DMS53 treated with DMSO at 0.1 percent for 48 hours (cell line): ENCODE measurements at regions not wholly inside any gene's neighbourhood (a gene's known extent, or its start where the extent isn't known, plus 50 kb on each side); places are given as distances from the start of the nearest gene placed in this dataset.
"Not testable (repeated sequence)": the region's sequence is repeated elsewhere in the genome, so short reads cannot be mapped to it uniquely, and the experiment has no call there.

Experiments used
- DNase-seq: peaks from one replicate; lab custom pipeline; 2025; ENCODE audit not compliant: unreplicated experiment; lab: John Stamatoyannopoulos, UW

DNA sequence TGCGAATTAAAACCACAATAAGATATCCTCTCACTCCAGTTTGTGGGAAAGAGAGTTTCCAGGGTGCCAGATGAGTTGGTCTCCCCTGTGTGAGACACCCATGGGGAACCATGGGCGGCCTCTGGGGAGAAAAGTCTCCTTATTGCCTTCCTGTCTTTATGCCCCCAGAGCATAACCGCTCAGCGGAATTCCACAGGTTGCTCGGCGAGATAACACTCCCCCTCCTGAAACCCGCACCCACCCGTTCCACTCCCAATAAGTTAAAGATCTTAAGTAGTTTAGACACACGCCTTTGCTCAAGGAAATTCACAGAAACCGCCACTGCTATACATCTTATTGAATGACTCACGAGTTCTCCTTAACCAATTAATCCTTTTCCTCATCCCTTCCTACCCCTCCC, 1361.6 kb downstream of the CDH11 start:
- DNase-seq, result not testable (repeated sequence)

DNA sequence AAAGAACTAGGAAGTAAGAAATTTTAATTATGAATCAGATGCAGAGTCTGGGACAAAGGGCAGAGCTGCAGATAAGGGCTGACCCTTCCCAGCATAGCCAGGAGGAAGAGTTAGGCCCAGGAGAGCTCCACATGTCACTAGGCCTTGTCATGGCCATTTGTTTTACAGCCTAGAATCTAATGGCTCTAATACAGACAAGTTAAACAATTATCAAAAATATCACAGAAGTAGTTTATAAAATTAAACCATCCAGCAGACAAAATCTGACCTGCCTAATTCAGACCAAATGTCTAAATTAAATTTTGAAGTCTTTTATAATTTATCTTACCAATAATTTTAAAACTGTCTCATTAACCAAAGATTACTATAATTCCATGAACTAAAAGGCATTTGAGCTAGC, 1369.5 kb downstream of the CDH11 start:
- DNase-seq, result no peak

DNA sequence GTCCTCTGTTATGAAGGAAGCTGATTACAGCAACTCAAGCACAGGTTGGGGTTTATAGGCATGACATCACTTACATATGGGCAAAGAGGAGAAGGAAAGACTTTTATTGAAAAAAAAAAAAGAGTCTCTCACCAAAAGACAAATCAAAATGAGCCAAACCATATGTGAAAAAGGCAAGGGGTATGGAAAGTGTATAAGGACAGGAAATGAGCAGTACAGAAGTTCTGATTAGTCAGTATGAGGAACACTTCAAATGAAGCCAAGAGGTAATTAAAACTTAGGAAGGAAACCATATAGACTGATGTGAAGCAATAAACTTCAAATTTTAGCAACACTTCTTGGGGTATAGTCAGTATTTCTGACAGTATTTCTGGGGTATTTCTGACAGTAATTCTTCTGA, 1372.6 kb downstream of the CDH11 start:
- no peak for DNase-seq

DNA sequence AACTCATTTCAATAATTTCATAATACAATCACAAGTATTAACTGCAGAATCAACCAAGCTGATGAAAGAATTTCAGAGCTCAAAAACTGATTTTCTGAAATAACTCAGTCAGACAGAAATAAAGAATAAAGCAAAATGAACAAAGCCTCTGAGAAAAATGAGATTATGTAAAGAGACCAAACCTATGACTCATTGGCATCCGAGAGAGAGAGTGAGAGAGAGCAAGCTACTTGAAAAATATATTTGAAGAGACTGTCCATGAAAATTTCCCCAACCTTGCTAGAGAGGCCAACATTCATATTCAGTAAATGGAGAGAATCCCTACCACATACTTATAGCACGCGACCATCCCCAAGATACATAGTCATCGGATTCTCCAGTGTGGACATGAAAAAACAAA, 1376.4 kb downstream of the CDH11 start:
- no peak for DNase-seq

DNA sequence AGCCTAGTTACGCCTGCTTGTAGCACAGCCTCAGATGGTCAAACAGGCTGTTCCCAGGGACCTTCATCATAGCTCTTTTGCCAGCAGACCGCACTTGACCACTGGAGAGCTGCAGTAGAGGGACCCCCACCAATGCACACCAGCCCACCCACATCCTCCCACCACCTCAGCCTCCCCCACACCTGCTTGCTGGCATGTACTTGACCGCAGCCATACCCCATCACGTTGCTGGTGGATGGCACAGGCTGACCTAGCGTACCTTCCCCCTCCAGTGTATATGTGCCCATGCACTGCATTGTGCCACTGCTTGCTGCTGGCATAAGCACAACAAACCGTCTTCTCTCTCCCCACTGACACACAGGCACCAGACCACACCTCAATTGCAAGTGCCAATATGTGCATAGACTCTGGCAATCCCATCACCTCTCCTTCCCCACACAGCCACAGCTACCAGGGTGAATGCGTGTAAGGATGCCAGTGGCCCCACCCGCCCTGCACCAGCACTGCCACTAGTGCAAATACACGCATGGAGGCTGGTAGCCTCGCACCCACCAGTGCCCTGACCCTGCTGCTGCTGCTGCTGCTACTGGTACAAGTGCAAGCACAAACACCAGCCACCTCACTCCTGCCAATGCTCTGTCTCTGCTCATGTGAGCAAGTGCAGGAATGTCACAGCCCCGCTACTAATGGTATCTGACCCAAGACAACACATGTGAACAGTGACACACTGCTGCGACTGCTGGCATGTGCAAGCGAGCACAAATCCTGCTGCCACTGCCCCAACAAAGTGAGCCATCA, 1377.6 kb downstream of the CDH11 start:
- no peak for DNase-seq

DNA sequence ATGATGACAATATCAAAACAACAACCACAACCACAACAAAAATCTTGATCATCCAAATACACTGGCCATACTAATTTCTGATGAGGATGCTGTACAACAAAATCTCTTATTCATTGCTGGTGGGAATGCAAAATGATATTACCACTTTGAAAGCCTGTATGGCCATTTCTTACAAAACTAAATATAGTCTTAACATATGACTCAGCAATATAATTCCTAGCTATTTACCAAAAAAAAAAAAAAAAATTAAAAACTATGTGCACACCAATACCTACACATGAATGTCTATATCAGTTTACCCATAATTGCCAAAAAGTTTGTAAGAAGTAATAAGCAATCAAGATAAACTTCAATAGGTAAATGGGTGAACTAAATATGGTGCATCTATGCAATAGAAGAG, 1379.7 kb downstream of the CDH11 start:
- DNase-seq, result no peak

DNA sequence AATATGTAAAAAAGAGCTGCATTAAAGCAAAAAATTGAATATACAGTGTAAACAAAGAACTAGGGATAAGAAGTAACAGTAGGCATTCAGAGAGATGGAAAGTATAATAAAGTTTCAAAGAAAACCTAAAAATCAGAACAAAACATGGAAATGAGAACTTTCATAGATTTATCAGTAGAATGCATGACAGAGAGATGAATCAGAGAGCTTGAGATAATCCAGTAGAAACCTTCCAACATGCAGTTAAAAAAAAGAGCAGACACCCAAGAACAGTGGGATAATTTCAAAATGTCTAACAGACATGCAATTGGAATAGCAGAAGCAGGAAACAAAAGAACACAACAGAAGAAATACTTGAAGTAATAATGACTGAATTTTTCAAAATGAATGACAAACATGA, 1384.2 kb downstream of the CDH11 start:
- no peak for DNase-seq

DNA sequence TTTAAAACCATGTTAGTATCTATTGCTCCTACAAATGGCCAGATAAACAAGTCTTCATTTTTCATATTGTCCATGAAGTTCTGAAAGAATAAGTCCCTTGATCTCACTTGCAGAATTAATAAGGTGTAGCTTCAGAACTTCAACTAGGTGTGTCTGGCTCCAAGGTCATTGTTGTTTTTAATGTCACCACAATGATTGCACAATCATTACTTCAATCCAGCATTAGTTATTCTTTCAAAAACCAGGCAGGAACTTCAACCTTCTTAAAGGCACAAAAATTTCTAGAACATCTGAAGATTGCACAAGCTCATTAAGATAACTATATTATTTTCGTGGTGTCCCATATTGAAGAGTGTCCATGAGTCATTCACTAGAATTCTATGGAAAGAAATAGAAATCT, 1386.4 kb downstream of the CDH11 start:
- no peak for DNase-seq

DNA sequence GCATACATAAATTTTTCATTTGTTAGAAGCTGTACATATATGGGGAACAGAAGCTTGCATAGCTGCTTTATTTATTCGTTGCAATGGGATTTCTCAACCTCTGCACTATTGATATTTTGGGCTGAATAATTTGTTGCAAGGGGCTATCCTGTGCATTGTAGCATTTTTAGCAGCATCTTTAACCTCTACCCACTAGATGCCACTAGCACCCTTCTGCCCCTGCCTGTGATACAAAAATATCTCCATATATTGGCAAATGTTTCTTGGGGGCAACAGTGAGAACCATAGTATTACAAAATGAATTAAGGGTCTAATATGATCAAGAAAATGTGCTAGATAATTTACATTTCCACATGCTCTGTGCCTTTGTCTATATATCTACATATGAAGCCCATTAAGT, 1401.0 kb downstream of the CDH11 start:
- no peak for DNase-seq

DNA sequence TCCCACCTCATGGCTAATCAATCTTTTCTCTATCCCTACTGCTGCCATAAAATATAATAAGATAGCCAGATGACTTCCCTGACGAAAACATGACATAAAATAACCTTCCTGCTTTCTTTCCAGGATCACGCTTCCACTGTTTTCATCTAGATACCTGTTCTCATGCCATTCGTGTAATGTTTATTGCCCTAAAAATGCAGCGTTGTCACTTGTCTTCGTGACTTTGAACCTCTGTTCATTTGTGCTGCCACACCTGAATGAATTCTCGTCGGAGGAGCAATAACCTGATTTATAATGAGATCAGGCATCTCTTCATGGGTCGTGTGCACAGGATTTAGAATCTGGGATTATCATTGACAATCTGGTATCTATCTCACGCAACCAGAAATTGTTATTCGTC, 1401.9 kb downstream of the CDH11 start:
- DNase-seq, result no peak

DNA sequence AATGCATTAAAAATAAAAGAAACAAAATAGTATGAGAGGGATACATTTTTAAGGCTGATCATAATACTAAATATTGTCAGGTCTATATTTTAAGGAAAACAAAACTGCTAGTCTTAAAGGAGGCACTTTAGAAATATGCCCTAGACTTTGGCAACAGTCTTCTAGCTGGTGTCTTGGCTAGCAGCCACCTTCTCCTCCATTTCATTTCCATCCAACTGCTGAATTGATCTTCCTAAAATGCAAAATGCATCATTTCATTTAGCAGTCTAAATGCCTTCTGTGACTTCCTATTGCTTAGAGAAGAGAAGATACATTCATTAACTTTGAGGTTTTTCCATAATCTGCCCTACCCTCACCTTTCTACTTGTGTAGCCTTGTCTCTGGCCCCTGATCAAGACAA, 1404.1 kb downstream of the CDH11 start:
- DNase-seq, result no peak

DNA sequence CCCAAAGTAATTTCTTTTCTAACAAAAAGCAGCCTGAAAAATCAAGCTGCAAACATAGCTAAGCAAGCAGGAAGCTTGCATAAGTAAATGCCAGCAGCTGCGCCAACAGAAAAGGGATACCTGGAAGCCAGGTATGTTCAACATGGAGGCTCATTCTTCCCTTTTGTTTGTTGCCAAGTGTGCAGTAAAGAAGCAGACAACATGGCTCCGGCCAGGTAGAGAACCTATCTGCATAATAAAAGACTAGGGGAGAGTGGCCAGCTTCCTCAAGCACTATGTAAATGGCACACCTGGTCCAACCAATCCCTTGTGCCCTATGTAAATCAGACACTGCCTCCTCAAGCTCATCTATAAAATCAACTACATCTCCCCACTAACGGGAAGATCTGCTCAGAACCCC, 1407.0 kb downstream of the CDH11 start:
- peak; percentile 57 for DNase-seq

DNA sequence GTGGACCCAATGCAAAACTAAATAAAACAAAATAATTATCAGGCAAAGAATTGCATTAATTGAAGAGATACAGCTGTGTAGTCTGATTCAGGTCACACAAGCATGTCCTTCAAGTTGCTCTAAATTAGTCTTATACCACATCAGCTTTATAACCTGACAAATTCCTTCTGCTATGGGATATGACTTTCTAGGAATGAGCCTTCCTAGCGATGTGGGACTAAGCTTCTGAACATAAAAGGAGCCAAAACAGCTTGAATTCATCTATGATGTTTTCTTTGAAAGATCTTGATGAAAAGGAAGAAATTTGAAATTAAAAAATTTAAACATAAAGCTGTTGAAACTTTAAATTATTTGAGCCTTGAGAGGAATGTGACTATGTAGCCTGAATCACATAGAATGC, 1409.1 kb downstream of the CDH11 start:
- no peak for DNase-seq

DNA sequence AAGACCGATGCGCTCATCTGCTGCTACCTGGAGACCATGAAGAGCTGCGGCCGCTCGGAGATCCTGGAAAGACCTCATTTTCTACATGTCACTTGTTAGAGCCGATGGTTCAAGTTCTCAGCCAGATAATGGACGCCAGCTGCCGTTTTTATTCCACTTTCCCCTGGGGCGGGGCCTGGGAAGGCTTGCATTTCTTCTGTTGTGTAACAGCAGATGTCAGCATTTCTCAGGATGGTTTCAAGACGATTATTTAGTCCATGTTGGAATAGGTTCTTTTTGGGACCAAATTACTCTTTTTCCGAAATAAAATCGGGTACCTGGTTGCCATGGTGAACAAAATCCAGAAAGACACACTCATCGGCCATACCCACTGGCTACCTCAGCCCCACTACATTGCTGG, 1418.3 kb downstream of the CDH11 start:
- peak; percentile 52 for DNase-seq

DNA sequence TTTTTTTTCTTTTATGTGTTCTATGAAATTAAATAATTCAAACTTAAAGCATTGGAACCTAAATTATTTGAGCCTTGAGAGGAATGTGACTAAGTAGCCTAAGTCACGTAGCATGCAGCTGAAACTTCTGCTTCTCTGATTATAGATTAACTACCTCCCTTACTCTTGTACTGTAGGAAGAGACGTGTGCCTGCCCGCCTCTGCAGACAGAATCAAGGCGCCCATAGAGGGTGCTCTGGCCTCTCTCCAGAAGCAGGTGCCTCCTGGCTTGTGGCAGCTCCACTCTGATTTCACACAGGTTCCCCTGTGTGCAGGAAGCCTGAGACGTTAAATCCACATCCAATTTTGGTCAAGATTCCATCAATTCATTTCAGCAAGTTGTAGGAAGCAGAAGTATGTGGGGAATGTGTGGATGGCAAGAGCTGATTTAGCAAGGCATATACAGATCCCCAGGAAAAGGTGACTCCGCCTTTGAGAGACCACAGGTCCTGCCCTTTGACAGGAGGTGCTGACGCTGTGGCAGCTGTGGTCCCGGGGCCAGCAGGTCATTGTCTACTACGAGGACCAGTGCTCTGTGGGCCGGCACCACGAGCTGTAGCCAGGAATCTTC, 1418.8 kb downstream of the CDH11 start:
- DNase-seq, result peak; percentile 64

DNA sequence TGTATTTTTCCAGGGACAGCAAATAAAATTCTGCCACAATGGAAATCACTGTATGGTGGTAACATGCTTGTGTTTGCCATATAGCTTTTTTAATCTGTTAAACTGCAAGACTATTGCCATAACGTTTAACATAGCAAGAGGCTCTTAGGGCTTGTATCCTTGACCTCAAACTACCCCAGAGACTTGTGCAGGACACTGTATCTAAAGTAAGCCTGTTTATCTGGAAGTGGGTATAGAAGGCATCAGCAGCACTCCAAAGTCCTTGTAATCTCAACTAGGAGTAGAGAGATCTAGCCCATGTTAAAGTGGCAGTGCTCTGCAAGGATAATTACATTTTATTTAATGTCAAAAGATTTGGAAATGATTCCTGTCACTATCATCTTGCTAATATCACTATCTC, 1424.1 kb downstream of the CDH11 start:
- no peak for DNase-seq

DNA sequence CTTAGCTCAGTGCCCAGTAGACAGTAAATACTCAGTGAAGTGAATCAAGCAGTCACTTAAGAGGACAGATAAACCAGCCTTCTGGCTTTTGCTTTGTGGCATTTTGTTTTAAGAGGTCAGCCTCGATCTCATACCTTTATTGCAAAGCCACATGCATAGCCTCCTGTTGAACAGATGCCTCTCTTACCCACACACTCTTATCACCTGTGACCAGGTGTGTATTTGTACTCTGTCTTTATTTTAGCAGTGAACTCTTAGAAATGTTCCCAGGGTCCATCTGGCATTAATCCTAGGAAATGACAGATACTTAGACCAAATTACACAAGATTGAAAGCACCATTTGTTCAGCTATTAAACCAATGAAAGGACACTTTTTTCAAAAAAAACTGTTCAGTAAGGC, 1426.5 kb downstream of the CDH11 start:
- no peak for DNase-seq

DNA sequence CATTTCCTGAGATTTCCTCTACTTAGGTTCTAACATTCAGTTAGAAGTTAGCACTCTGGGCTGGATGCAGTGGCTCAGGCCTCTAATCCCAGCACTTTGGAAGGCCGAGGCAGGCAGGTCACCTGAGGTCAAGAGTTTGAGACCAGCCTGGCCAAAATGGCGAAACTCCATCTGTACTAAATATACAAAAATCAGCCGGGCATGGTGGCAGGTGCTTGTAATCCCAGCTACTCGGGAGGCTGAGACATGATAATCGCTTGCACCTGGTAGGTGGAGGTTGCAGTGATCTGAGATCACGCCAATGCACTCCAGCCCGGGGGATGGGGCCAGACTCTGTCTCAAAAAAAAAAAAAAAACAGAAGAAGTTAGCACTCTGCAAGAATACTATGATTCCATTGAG, 1430.9 kb downstream of the CDH11 start:
- peak; percentile 27 for DNase-seq

DNA sequence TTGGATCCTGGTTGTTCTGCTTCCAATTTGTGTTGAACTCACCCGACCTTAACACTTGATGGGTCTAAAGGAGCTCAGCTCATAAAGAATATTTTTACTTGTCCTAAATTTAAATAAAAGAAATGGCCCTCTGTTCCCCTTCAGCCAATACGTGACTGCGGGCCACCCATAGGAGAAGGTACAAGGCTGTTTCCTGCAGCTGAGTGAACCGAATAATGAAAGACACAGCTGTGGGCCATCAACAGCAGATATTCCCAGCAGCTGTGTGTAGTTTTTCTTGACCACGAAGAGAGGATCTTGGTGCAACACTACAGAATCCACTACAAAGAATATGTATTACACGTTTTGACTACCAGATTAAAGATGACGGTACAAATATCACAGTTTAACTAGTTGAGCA, 1431.6 kb downstream of the CDH11 start:
- no peak for DNase-seq

DNA sequence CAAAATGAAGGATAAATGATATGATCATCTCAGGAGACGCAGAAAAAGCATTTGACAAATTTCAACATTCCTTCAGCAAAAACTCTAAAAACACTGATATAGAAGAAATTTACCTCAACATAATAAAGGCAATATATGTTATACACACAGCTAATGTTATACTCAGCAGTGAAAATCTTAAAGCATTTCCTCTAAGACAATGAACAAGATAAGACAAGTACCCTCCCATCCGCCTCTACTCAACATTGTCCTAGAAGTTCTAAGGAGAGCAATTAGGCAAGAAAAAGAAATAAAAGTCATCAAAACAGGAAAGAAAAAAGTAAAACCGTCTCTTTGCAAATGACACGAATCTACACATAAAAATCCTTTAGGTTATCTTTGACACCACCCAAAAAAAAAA, 1432.8 kb downstream of the CDH11 start:
- DNase-seq, result no peak

DNA sequence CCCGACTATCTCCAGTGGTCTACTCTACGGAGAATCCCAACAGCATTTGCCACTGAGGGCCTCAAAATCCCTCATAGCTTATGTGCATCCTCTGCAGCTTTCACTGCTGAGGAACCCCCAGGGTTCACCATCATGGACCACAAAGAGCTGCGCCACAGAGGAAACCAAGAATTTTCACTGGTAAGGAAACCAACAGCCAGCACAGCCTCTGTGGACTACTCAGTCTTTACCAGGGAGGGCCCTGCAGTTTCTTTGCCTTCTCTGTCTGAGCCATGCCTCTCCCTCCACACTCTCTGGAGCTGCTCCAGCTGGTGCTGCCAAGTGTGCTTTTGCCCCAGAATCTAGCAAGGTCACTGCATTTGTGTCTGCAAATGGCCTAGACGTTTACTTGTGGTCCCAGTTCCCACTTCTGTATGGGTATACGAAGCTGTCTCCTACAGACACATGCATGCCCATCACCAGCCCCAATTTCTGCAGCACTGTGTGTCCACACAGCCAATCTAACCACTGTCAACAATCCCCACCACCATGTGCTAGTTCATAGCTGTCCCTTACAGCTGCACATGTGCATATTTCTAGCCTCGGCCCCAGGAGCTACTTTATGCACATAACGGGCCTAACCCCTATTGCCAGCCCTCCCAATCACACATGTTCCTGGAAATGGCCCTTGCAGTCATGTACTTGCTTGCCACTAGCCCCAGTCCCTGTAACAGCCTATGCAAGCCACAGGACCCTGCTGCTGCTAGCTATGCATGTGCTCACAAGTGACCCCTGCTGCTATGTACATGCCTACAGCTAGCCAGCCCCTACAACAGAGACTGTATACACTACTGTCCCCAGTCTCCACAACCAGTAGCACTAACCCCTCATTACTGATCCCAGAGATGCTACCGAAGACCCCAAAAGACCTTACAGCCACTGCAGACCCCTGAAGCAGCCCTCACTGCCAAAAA, 1437.4 kb downstream of the CDH11 start:
- DNase-seq, result no peak

DNA sequence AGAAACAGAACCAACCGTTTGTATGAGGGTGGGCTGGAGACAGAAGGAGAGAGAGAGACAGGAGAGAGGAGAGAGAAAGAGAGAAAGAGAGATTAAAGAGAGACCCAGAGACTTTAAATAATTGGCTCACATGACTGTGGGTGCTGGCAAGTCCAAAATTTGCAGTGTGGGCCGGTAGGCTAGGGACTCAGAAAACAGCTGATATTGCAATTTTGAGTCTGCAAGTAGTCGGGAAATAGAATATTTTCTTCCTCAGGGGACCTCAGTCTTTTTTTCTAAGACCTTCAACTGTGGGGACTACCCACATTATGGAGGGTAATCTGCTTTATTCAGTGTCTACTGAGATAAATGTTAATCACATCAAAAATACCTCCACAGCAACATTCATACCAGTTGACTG, 1439.0 kb downstream of the CDH11 start:
- no peak for DNase-seq
